ENCODE measurements at regions not wholly inside any gene's neighbourhood (a gene's known extent, or its start where the extent isn't known, plus 50 kb on each side); places are given as distances from the start of the nearest gene placed in this dataset.
"Not testable (repeated sequence)": the region's sequence is repeated elsewhere in the genome, so short reads cannot be mapped to it uniquely, and the experiment has no call there.

DNA sequence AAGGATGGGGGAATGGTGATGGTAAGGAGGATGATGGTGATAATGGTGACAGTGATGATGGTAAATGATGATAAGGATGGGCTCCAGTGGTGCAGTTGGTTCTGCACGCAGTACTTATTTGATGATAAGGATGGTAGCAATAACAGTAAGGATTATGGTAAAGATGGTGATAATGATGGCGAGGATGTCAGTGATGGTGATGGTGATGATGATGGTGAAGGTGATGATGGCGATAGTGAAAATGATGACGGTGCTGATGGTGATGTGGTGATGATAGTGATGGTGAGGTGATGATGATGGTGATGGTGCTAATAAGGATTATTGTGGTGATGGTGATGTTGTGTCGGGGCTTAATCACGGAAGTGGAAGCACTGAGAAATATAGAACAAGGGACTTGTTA is 103.7 kb downstream of the C16orf95 start:
- ATAC-seq (no peak), DNase-seq (no peak)
- H3K9me3 ChIP-seq: no peaks in the 10 kb centered on the region
- TF ChIP-seq, protein P1, sequence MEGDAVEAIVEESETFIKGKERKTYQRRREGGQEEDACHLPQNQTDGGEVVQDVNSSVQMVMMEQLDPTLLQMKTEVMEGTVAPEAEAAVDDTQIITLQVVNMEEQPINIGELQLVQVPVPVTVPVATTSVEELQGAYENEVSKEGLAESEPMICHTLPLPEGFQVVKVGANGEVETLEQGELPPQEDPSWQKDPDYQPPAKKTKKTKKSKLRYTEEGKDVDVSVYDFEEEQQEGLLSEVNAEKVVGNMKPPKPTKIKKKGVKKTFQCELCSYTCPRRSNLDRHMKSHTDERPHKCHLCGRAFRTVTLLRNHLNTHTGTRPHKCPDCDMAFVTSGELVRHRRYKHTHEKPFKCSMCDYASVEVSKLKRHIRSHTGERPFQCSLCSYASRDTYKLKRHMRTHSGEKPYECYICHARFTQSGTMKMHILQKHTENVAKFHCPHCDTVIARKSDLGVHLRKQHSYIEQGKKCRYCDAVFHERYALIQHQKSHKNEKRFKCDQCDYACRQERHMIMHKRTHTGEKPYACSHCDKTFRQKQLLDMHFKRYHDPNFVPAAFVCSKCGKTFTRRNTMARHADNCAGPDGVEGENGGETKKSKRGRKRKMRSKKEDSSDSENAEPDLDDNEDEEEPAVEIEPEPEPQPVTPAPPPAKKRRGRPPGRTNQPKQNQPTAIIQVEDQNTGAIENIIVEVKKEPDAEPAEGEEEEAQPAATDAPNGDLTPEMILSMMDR (IDR thresholded peaks at IDR 0.05): no peak
- H3K27ac ChIP-seq: no peak overlapping the region
- H3K4me1 ChIP-seq: no peaks in the 10 kb centered on the region
- intact Hi-C loops (cut with DNase I): no loop called here
- no peaks in the 10 kb centered on the region for H3K27me3 ChIP-seq
- no peak overlapping the region for H3K4me3 ChIP-seq
- H3K36me3 ChIP-seq: no peaks in the 10 kb centered on the region

DNA sequence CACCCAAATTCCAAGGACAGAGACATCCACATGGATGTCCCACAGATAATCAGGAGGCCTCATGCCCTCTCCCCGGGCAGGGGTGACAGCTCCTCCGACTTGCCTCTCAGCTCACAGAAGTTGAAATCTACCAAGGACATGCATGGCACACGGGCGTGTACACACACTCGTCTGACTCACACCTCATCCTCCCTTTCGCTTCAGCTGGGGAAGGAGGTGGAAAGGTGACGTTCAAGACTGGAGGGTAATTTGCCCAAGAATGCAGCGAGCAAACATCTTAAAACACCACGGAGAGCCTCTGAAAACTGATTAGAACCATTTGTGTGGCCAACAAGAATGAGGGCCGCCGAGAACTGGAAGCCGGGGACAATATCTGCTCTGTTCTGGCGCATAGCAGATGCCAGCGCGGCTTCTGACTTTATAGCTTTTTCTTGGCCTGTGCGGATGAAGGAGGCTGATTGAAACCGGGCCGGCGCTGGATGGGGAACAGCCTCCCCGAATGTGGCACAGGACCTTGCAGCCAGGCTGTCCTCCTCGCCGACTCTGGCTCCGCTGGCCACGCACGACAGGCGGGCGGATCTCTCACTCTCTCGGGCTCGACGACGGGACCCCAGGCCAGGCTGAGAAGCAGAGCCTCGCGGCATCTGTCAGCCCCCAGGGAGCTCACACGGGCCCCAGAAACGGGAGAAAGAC is 100.9 kb downstream of the C16orf95 start:
- Histone ChIP-seq H3K27me3 (no peaks in the 10 kb centered on the region), H3K9me3 (no peaks in the 10 kb centered on the region), H3K36me3 (no peaks in the 10 kb centered on the region), H3K4me1 (no peaks in the 10 kb centered on the region), H3K4me3 (peak overlapping the region; percentile 35), H3K27ac (peak overlapping the region; percentile 79)
- DNase-seq: peak; percentile 69
- ATAC-seq: peak; percentile 75
- TF ChIP-seq, protein P1 (IDR thresholded peaks at IDR 0.05): no peak
- intact Hi-C loops (cut with DNase I): no loop called here

DNA sequence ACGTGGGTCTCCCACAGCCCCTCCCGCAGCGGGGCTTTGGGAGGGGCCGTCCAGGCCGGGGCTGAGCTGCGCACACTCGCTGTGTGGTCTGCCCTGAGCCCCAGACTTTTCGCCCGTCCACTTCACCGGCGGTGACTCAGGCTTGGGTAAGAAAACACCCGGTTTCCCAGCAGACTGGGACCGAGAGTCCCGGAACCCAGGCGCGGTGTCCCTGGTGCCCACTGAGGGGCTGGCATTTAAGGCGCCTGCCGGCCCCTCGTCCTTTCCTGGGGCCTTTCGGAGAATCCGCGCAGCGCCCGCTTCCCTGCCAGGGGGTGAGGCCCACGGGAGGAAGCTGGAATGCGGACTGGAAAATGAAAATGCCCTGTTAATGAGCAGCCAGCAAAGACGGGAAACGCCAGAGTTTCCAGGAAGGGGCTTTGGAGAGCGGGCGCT is 100.3 kb downstream of the C16orf95 start:
- DNase-seq (peak; percentile 88), ATAC-seq (peak; percentile 88)
- TF ChIP-seq, protein P1 (IDR thresholded peaks at IDR 0.05): no peak
- H3K27ac ChIP-seq: peak overlapping the region; percentile 79
- H3K4me3 ChIP-seq: peak overlapping the region; percentile 35
- H3K27me3 ChIP-seq: no peaks in the 10 kb centered on the region
- intact Hi-C loops (cut with DNase I): no loop called here
- H3K36me3 ChIP-seq: no peaks in the 10 kb centered on the region
- H3K9me3 ChIP-seq: no peaks in the 10 kb centered on the region
- no peaks in the 10 kb centered on the region for H3K4me1 ChIP-seq

GRCh38 chr16:87217802-87218201 is 99.4 kb downstream of the C16orf95 start:
- DNase-seq; H3K4me3 ChIP-seq; intact Hi-C loops (cut with DNase I); ATAC-seq; H3K4me1 ChIP-seq; H3K36me3 ChIP-seq; H3K27me3 ChIP-seq; H3K9me3 ChIP-seq; H3K27ac ChIP-seq: not testable (repeated sequence)

GRCh38 chr16:87218281-87219055 is 98.7 kb downstream of the C16orf95 start:
- no peaks in the 10 kb centered on the region for H3K9me3 ChIP-seq
- ATAC-seq (no peak), DNase-seq (no peak)
- H3K4me1 ChIP-seq: no peaks in the 10 kb centered on the region
- TF ChIP-seq, protein P1 (IDR thresholded peaks at IDR 0.05): no peak
- no peak overlapping the region for H3K27ac ChIP-seq
- H3K36me3 ChIP-seq: no peaks in the 10 kb centered on the region
- H3K4me3 ChIP-seq: no peak overlapping the region
- intact Hi-C loops (cut with DNase I): no loop called here
- no peaks in the 10 kb centered on the region for H3K27me3 ChIP-seq

- TF ChIP-seq, protein P1 (IDR thresholded peaks at IDR 0.05): no peak
- no peak for DNase-seq
- no peak for ATAC-seq
Measured at GRCh38 chr16:87219287-87219909, 97.8 kb downstream of the C16orf95 start.

More at GRCh38 chr16:87219287-87219909, 97.8 kb downstream of the C16orf95 start:
- H3K27me3 ChIP-seq: no peaks in the 10 kb centered on the region
- H3K27ac ChIP-seq: no peak overlapping the region
- H3K36me3 ChIP-seq: no peaks in the 10 kb centered on the region
- intact Hi-C loops (cut with DNase I): no loop called here
- H3K4me3 ChIP-seq: no peak overlapping the region
- no peaks in the 10 kb centered on the region for H3K9me3 ChIP-seq
- H3K4me1 ChIP-seq: no peaks in the 10 kb centered on the region

All from upper lobe of right lung (tissue), 1 donor.